H1 (cell line): ENCODE measurements at regions not wholly inside any gene's neighbourhood (a gene's known extent, or its start where the extent isn't known, plus 50 kb on each side); places are given as distances from the start of the nearest gene placed in this dataset.

ENCODE experiments used
- CTCF ChIA-PET: fragments of 300-600 bp; sonication (Branson Sonifier 250); formaldehyde crosslinking; loops from one replicate; lab custom pipeline; 2021; ENCODE audit not compliant: partially characterized antibody; lab: Charles Lee
- POLR2A ChIA-PET: fragments of 300-600 bp; sonication (Branson Sonifier 250); formaldehyde crosslinking; loops from one replicate; lab custom pipeline; 2021; ENCODE audit warnings: inconsistent platforms; ENCODE audit not compliant: partially characterized antibody; lab: Charles Lee
- DNase-seq, 2 experiments: peaks; one replicate each; pipeline versions ENCODE4 v3.0.0 to v3.0.0-alpha.2; 2010 to 2022; ENCODE audit warnings: low spot score in 2 of 2, low read depth in 1 of 2, mixed read lengths in 1 of 2
- FAIRE-seq: peaks from 2 replicates; lab custom pipeline; 2011; peaks lifted over from hg19 to GRCh38; lab: Jason Lieb, UNC
- H2AFZ ChIP-seq: 2 replicates; pipeline ENCODE4 v1.8.1; 2012; ENCODE audit warnings: low read length, inconsistent platforms
- H2AK5ac ChIP-seq: 2 replicates; pipeline ENCODE4 v1.6.1; 2013; ENCODE audit warnings: low read depth, low read length
- H2BK120ac ChIP-seq: replicated peaks from 2 replicates; pipeline ENCODE3; 2013; ENCODE audit warnings: low read depth, low read length, inconsistent platforms
- H2BK12ac ChIP-seq: 2 replicates; pipeline ENCODE4 v1.6.1; 2013; ENCODE audit warnings: low read depth, low read length
- H2BK15ac ChIP-seq: 2 replicates; pipeline ENCODE4 v1.6.1; 2013; ENCODE audit warnings: low read length
- H2BK20ac ChIP-seq: 2 replicates; pipeline ENCODE4 v1.6.1; 2013; ENCODE audit warnings: low read length
- H2BK5ac ChIP-seq: 2 replicates; pipeline ENCODE4 v1.6.1; 2013; ENCODE audit warnings: low read depth, low read length
- H3K14ac ChIP-seq: 2 replicates; pipeline ENCODE4 v1.6.1; 2013; ENCODE audit warnings: inconsistent platforms; ENCODE audit not compliant: insufficient read length
- H3K18ac ChIP-seq: 2 replicates; pipeline ENCODE4 v1.6.1; 2013; ENCODE audit warnings: low read length; ENCODE audit errors: extremely low read depth
- H3K23ac ChIP-seq: 2 replicates; pipeline ENCODE4 v1.6.1; 2013; ENCODE audit warnings: inconsistent platforms; ENCODE audit not compliant: insufficient read length
- H3K23me2 ChIP-seq: 2 replicates; pipeline ENCODE4 v1.6.1; 2013; ENCODE audit warnings: low read depth, low read length
- H3K27ac ChIP-seq: 2 replicates; pipeline ENCODE4 v1.6.1; 2011; ENCODE audit warnings: low read depth, low read length, inconsistent platforms
- H3K27me3 ChIP-seq, 4 experiments: replicated peaks in 1 of 4; 1 replicate in 1 of 4; 2 replicates in 3 of 4; pipeline versions ENCODE4 v1.6.1 to v1.8.1; 2011 to 2013; ENCODE audit warnings: low read length in 3 of 4, mild to moderate bottlenecking in 3 of 4, inconsistent platforms in 2 of 4, mixed read lengths in 2 of 4, moderate library complexity in 1 of 4; ENCODE audit not compliant: control insufficient read depth in 3 of 4, insufficient read depth in 3 of 4; ENCODE audit errors: extremely low read depth in 1 of 4
- H3K36me3 ChIP-seq, 4 experiments: 2 replicates each; pipeline versions ENCODE4 v1.6.1 to v1.8.1; 2011 to 2013; ENCODE audit warnings: mild to moderate bottlenecking in 4 of 4, low read length in 3 of 4, moderate library complexity in 2 of 4, control low read depth in 1 of 4, inconsistent platforms in 1 of 4; ENCODE audit not compliant: insufficient read depth in 4 of 4, control insufficient read depth in 2 of 4
- H3K4ac ChIP-seq: replicated peaks from 2 replicates; pipeline ENCODE3; 2013; ENCODE audit warnings: low read length, low read depth, mixed read lengths, inconsistent platforms; ENCODE audit not compliant: insufficient read length
- H3K4me1 ChIP-seq, 4 experiments: replicated peaks in 1 of 4; 1 replicate in 1 of 4; 2 replicates in 3 of 4; pipeline versions ENCODE4 v1.6.1 to v1.8.1; 2011 to 2013; ENCODE audit warnings: low read length in 3 of 4, inconsistent platforms in 2 of 4, mixed read lengths in 1 of 4; ENCODE audit not compliant: insufficient read depth in 4 of 4, control insufficient read depth in 3 of 4
- H3K4me2 ChIP-seq, 2 experiments: 2 replicates each; pipeline versions ENCODE4 v1.6.1 to v1.8.1; 2011 to 2013; ENCODE audit warnings: low read depth in 2 of 2, low read length in 2 of 2, control low read depth in 1 of 2, inconsistent platforms in 1 of 2, mild to moderate bottlenecking in 1 of 2; ENCODE audit not compliant: insufficient read depth in 1 of 2
- H3K4me3 ChIP-seq, 4 experiments: fragments of 200-600, 300-600 bp in 1 of 4; sonication (generic), shearing (Covaris generic), sonication (Bioruptor Twin) in 1 of 4; 2 replicates each; pipeline versions ENCODE4 v1.5.1 to v1.8.1; 2011 to 2016; ENCODE audit warnings: low read length in 4 of 4, low read depth in 3 of 4, control low read depth in 2 of 4, inconsistent platforms in 2 of 4, mild to moderate bottlenecking in 2 of 4, mixed read lengths in 1 of 4, moderate library complexity in 1 of 4; ENCODE audit not compliant: insufficient read depth in 2 of 4; ENCODE audit errors: extremely low read depth in 1 of 4
- H3K56ac ChIP-seq: replicated peaks from 2 replicates; pipeline ENCODE3; 2013; ENCODE audit warnings: low read depth, mild to moderate bottlenecking, mixed read lengths, low read length, inconsistent platforms; ENCODE audit not compliant: insufficient read length
- H3K79me1 ChIP-seq: 2 replicates; pipeline ENCODE4 v1.6.1; 2013; ENCODE audit warnings: low read depth, low read length, control low read depth
- H3K79me2 ChIP-seq, 2 experiments: 2 replicates each; pipeline versions ENCODE4 v1.6.1 to v1.8.1; 2012 to 2013; ENCODE audit warnings: low read length in 2 of 2, mild to moderate bottlenecking in 2 of 2, inconsistent platforms in 1 of 2; ENCODE audit not compliant: insufficient read depth in 2 of 2, control insufficient read depth in 1 of 2
- H3K9ac ChIP-seq, 4 experiments: replicated peaks in 1 of 4; 1 replicate in 1 of 4; 2 replicates in 3 of 4; pipeline versions ENCODE4 v1.6.1 to v1.8.1; 2011 to 2013; ENCODE audit warnings: low read depth in 3 of 4, low read length in 3 of 4, control low read depth in 2 of 4, mild to moderate bottlenecking in 2 of 4, moderate library complexity in 2 of 4, inconsistent platforms in 1 of 4; ENCODE audit errors: extremely low read depth in 1 of 4
- H3K9me3 ChIP-seq, 2 experiments: 2 replicates each; pipeline versions ENCODE4 v1.6.1 to v1.8.1; 2012 to 2013; ENCODE audit warnings: mild to moderate bottlenecking in 2 of 2, moderate library complexity in 2 of 2, control low read depth in 1 of 2, inconsistent platforms in 1 of 2, low read depth in 1 of 2, low read length in 1 of 2, mixed read lengths in 1 of 2; ENCODE audit not compliant: insufficient read depth in 2 of 2
- H4K20me1 ChIP-seq, 2 experiments: replicated peaks in 1 of 2; 2 replicates each; pipeline versions ENCODE3 to v1.8.1; 2011 to 2013; ENCODE audit warnings: inconsistent platforms in 2 of 2, low read length in 2 of 2, mild to moderate bottlenecking in 1 of 2; ENCODE audit not compliant: insufficient read depth in 2 of 2, control insufficient read depth in 1 of 2
- H4K5ac ChIP-seq: 2 replicates; pipeline ENCODE4 v1.6.1; 2013; ENCODE audit warnings: low read length, low read depth, mixed read lengths, inconsistent platforms; ENCODE audit not compliant: insufficient read length
- H4K8ac ChIP-seq: 2 replicates; pipeline ENCODE4 v1.8.0; 2013; ENCODE audit warnings: mild to moderate bottlenecking, moderate library complexity, low read length, inconsistent platforms; ENCODE audit not compliant: insufficient read depth; ENCODE audit errors: extremely low read depth
- H4K91ac ChIP-seq: replicated peaks from 2 replicates; pipeline ENCODE3; 2013; ENCODE audit warnings: low read length, mixed read lengths, inconsistent platforms; ENCODE audit not compliant: insufficient read length
- BACH1 ChIP-seq: IDR thresholded peaks from 2 replicates; pipeline ENCODE4 v1.6.1; 2012; ENCODE audit warnings: low read length, improper control_type of control experiment
- BCL11A ChIP-seq, 2 experiments: IDR thresholded peaks; one replicate each; pipeline ENCODE4 v1.6.1; 2011; ENCODE audit warnings: low read depth in 2 of 2, low read length in 2 of 2, mild to moderate bottlenecking in 2 of 2
- CHD1 ChIP-seq: IDR thresholded peaks from 2 replicates; pipeline ENCODE4 v1.6.1; 2012; ENCODE audit warnings: low read depth, low read length, improper control_type of control experiment
- CREB1 ChIP-seq: IDR thresholded peaks from 2 replicates; pipeline ENCODE4 v1.6.1; 2012; ENCODE audit warnings: inconsistent platforms
- EGR1 ChIP-seq: IDR thresholded peaks from 2 replicates; pipeline ENCODE4 v1.6.1; 2011; ENCODE audit warnings: low read depth, low read length, borderline replicate concordance
- MAX ChIP-seq: IDR thresholded peaks from 2 replicates; pipeline ENCODE4 v1.6.1; 2012; ENCODE audit warnings: inconsistent platforms
- POLR2A ChIP-seq, 2 experiments: IDR thresholded peaks; 1 replicate in 1 of 2; 2 replicates in 1 of 2; pipeline ENCODE4 v1.6.1; 2011; ENCODE audit warnings: low read depth in 2 of 2, low read length in 2 of 2, mild to moderate bottlenecking in 2 of 2; ENCODE audit errors: control extremely low read depth in 1 of 2
- TBP ChIP-seq: IDR thresholded peaks from 2 replicates; pipeline ENCODE4 v1.6.1; 2011; ENCODE audit warnings: low read depth, low read length, improper control_type of control experiment
- WGBS, 2 experiments: shearing (Covaris generic) in 1 of 2; methylation state at CpG; one replicate each; pipeline versions ENCODE4 v1.1.6 to v1.1.7; 2013 to 2015; ENCODE audit warnings: low lambda C conversion rate in 2 of 2, mixed read lengths in 2 of 2, inconsistent platforms in 1 of 2, low coverage in 1 of 2, missing lambda C conversion rate in 1 of 2; ENCODE audit not compliant: insufficient replicate concordance in 2 of 2, insufficient coverage in 1 of 2, insufficient read length in 1 of 2; ENCODE audit errors: extremely low coverage in 1 of 2, missing lambda C conversion rate in 1 of 2; 5-methylcytosine and 5-hydroxymethylcytosine counted together

GRCh38 chr14:55877942-55878341 is 240.3 kb upstream of the PELI2 start:
- Histone ChIP-seq H3K9me3 (no peaks in the 10 kb centered on the region), H3K4me2 (no peak overlapping the region), H3K14ac (no peak overlapping the region), H3K4me3 (no peak overlapping the region), H4K8ac (no peak overlapping the region), H3K4ac (no peak overlapping the region), H4K5ac (no peak overlapping the region), H3K23ac (no peak overlapping the region), H4K20me1 (no peaks in the 10 kb centered on the region), H3K23me2 (no peaks in the 10 kb centered on the region), H3K36me3 (no peaks in the 10 kb centered on the region), H2BK5ac (no peak overlapping the region), H2BK20ac (no peak overlapping the region), H3K56ac (no peak overlapping the region), H3K79me1 (no peaks in the 10 kb centered on the region), H2BK15ac (no peak overlapping the region), H2AK5ac (no peak overlapping the region), H2BK12ac (no peak overlapping the region; the same call in 1 of the 2 replicates), H2BK120ac (no peak overlapping the region), H3K27ac (no peak overlapping the region), H4K91ac (no peak overlapping the region), H3K27me3 (no peaks in the 10 kb centered on the region), H3K9ac (no peak overlapping the region), H3K18ac (no peak overlapping the region), H3K4me1 (peaks cover 0 to 6% (median 4%) of the 10 kb centered on the region in 4 experiments; a peak in 6 of 7 replicates), H3K79me2 (no peaks in the 10 kb centered on the region), H2AFZ (no peak overlapping the region)
- ChIA-PET CTCF (interaction anchor here (1.0 to 1.4 kb wide), 2 partner anchors 12 to 462 kb away, joined by 3 read pairs; no protein-coding TSS in a partner anchor), POLR2A (no interaction called here)
- DNase-seq (no peak), FAIRE-seq (no peak)
- no peak for TF ChIP-seq EGR1
- TF ChIP-seq CREB1, result no peak
- TF ChIP-seq POLR2A (IDR thresholded peaks at IDR 0.05; ENCODE audit: control extremely low read depth in 1 of 2, low read depth in 2 of 2, low read length in 2 of 2), result no peak
- no peak for TF ChIP-seq CHD1
- TF ChIP-seq TBP, result no peak
- no peak for TF ChIP-seq BCL11A (IDR thresholded peaks at IDR 0.05; ENCODE audit: low read depth in 2 of 2, low read length in 2 of 2)
- no peak for TF ChIP-seq MAX
- TF ChIP-seq BACH1, result no peak
- WGBS, 2 experiments, result 96% methylated on average over 7 of the region's 7 CpGs; no CpG with 5 or more reads in 1 of the 2 experiments
